HG02623 (cell line): ENCODE measurements at regions not wholly inside any gene's neighbourhood (a gene's known extent, or its start where the extent isn't known, plus 50 kb on each side); places are given as distances from the start of the nearest gene placed in this dataset.

Experiments
- ATAC-seq: cut with Tn5 transposase; IDR thresholded peaks from one replicate; pipeline ENCODE4 v1.9.1; 2021; ENCODE audit warnings: moderate library complexity; ENCODE audit not compliant: unreplicated experiment

- no peak for ATAC-seq
Observed at GRCh38 chr5:8945972-8946371, 599.9 kb downstream of the SEMA5A start.

GRCh38 chr5:8949908-8950307, 596.0 kb downstream of the SEMA5A start:
- ATAC-seq, result peak; percentile 93

- ATAC-seq, result no peak
Observed at GRCh38 chr5:8952147-8952546, 593.7 kb downstream of the SEMA5A start.

GRCh38 chr5:8953016-8953415, 592.9 kb downstream of the SEMA5A start:
- ATAC-seq, result peak; percentile 28

- no peak for ATAC-seq
Observed at GRCh38 chr5:8953911-8954438, 591.9 kb downstream of the SEMA5A start.

GRCh38 chr5:8954801-8955200, 591.1 kb downstream of the SEMA5A start:
- ATAC-seq, result no peak

GRCh38 chr5:8956659-8957058, 589.2 kb downstream of the SEMA5A start:
- ATAC-seq, result no peak

- no peak for ATAC-seq
Observed at GRCh38 chr5:8958602-8959001, 587.3 kb downstream of the SEMA5A start.

- peak; percentile 57 for ATAC-seq
Observed at GRCh38 chr5:8961219-8961618, 584.7 kb downstream of the SEMA5A start.

GRCh38 chr5:8961956-8962355, 583.9 kb downstream of the SEMA5A start:
- no peak for ATAC-seq

- ATAC-seq, result no peak
Observed at GRCh38 chr5:8981016-8981415, 564.9 kb downstream of the SEMA5A start.

- ATAC-seq, result no peak
Observed at GRCh38 chr5:8981496-8981895, 564.4 kb downstream of the SEMA5A start.

- no peak for ATAC-seq
Observed at GRCh38 chr5:8984386-8984785, 561.5 kb downstream of the SEMA5A start.
